HCT116 (cell line): ENCODE measurements at regions not wholly inside any gene's neighbourhood (a gene's known extent, or its start where the extent isn't known, plus 50 kb on each side); places are given as distances from the start of the nearest gene placed in this dataset.

ENCODE experiments used
- ATAC-seq: fragments of 200-7000 bp; cut with Tn5 transposase; 2 replicates; pipeline ENCODE4 v1.9.1; 2020; ENCODE audit warnings: mild to moderate bottlenecking, moderate library complexity
- BruUV-seq: library from RNA; stranded (reverse); fragments of 400-500 nt; replicated peaks from 2 replicates; lab custom pipeline; 2021; lab: Mats Ljungman, UMichigan
- CTCF ChIA-PET: fragments of 300-600 bp; sonication (Branson Sonifier 250); formaldehyde crosslinking; loops from one replicate; lab custom pipeline; 2021; ENCODE audit warnings: antibody characterized with exemption; lab: Charles Lee
- POLR2A ChIA-PET: fragments of 300-600, 350-600 bp; sonication (Branson Sonifier 250); formaldehyde crosslinking; loops from one replicate; lab custom pipeline; 2021; ENCODE audit warnings: antibody characterized with exemption; lab: Charles Lee
- RAD21 ChIA-PET, 2 experiments: fragments of 300-600 bp; sonication (Branson Sonifier 250); formaldehyde crosslinking; loops; one replicate each; lab custom pipeline; 2023; ENCODE audit warnings: low total read pairs in 2 of 2; ENCODE audit not compliant: uncharacterized antibody in 2 of 2, unreplicated experiment in 2 of 2, low non-redundant PET in 1 of 2; lab: Charles Lee
- DNase-seq: peaks from one replicate; pipeline ENCODE4 v3.0.0-alpha.2; 2010; ENCODE audit warnings: low read depth, low spot score
- H2AFZ ChIP-seq: fragments of 200-600 bp; shearing (Covaris generic), sonication (generic); 2 replicates; pipeline ENCODE4 v1.6.1; 2017; ENCODE audit warnings: low read depth, mixed run types, mixed read lengths, antibody characterized with exemption, low read length; ENCODE audit not compliant: poor library complexity, severe bottlenecking
- H3K27ac ChIP-seq: 2 replicates; pipeline ENCODE4 v1.5.1; 2012; ENCODE audit warnings: low read depth, low read length
- H3K27me3 ChIP-seq: fragments of 200-600 bp; sonication (generic); 2 replicates; pipeline ENCODE4 v1.6.1; 2016; ENCODE audit warnings: mixed run types, low read length, mixed read lengths; ENCODE audit not compliant: insufficient read depth
- H3K36me3 ChIP-seq, 2 experiments: fragments of 200-500 bp in 1 of 2; fragments of 200-600 bp in 1 of 2; sonication (Bioruptor generic) in 1 of 2; sonication (generic) in 1 of 2; 2 replicates each; pipeline versions ENCODE4 v1.5.1 to v1.6.1; 2014 to 2016; ENCODE audit warnings: low read length in 2 of 2, inconsistent platforms in 1 of 2, mixed read lengths in 1 of 2, mixed run types in 1 of 2; ENCODE audit not compliant: insufficient read depth in 2 of 2, control insufficient read depth in 1 of 2
- H3K4me1 ChIP-seq, 2 experiments: fragments of 200-600 bp in 1 of 2; sonication (generic) in 1 of 2; 2 replicates each; pipeline versions ENCODE4 v1.5.1 to v1.6.1; 2012 to 2017; ENCODE audit warnings: low read length in 2 of 2, inconsistent platforms in 1 of 2, mild to moderate bottlenecking in 1 of 2, mixed read lengths in 1 of 2, mixed run types in 1 of 2, moderate library complexity in 1 of 2; ENCODE audit not compliant: insufficient read depth in 2 of 2, control insufficient read depth in 1 of 2
- H3K4me2 ChIP-seq: fragments of 200-600 bp; sonication (generic); 2 replicates; pipeline ENCODE4 v1.6.1; 2017; ENCODE audit warnings: mixed run types, low read length, mixed read lengths
- H3K4me3 ChIP-seq, 2 experiments: fragments of 200-600 bp in 1 of 2; sonication (generic) in 1 of 2; replicated peaks in 1 of 2; 2 replicates each; pipeline ENCODE4 v1.5.1; 2011 to 2016; ENCODE audit warnings: low read length in 2 of 2, control low read depth in 1 of 2, low read depth in 1 of 2, mild to moderate bottlenecking in 1 of 2, mixed read lengths in 1 of 2, mixed run types in 1 of 2
- H3K79me2 ChIP-seq: fragments of 200-600 bp; sonication (generic); 2 replicates; pipeline ENCODE4 v1.6.1; 2017; ENCODE audit warnings: mild to moderate bottlenecking, mixed run types, low read length, moderate library complexity, mixed read lengths; ENCODE audit not compliant: insufficient read depth
- H3K9ac ChIP-seq: fragments of 200-600 bp; sonication (generic); 2 replicates; pipeline ENCODE4 v1.6.1; 2016; ENCODE audit warnings: low read length, mixed read lengths
- H3K9me2 ChIP-seq: fragments of 200-600 bp; sonication (generic), shearing (Covaris generic); 2 replicates; pipeline ENCODE4 v1.6.1; 2017; ENCODE audit warnings: mixed run types, mild to moderate bottlenecking, moderate library complexity; ENCODE audit not compliant: insufficient read depth
- H3K9me3 ChIP-seq, 2 experiments: fragments of 200-500 bp in 1 of 2; fragments of 200-600 bp in 1 of 2; sonication (Bioruptor generic) in 1 of 2; sonication (generic) in 1 of 2; 2 replicates each; pipeline ENCODE4 v1.6.1; 2014 to 2017; ENCODE audit warnings: low read length in 2 of 2, mixed read lengths in 2 of 2, inconsistent platforms in 1 of 2, low read depth in 1 of 2, mild to moderate bottlenecking in 1 of 2, mixed run types in 1 of 2, moderate library complexity in 1 of 2; ENCODE audit not compliant: control insufficient read depth in 1 of 2, insufficient read depth in 1 of 2
- H4K20me1 ChIP-seq: fragments of 200-600 bp; sonication (generic), shearing (Covaris generic); 2 replicates; pipeline ENCODE4 v1.6.1; 2017; ENCODE audit warnings: mixed run types, mild to moderate bottlenecking, moderate library complexity; ENCODE audit not compliant: insufficient read depth
- CEBPB ChIP-seq: IDR thresholded peaks from 2 replicates; pipeline ENCODE4 v1.6.1; 2012; ENCODE audit warnings: low read depth
- EZH2 ChIP-seq: fragments of 200-600 bp; sonication (generic); IDR thresholded peaks from 2 replicates; pipeline ENCODE4 v1.6.1; 2017; ENCODE audit warnings: antibody characterized with exemption, mixed run types
- EZH2phosphoT487 ChIP-seq: fragments of 200-600 bp; IDR thresholded peaks from 2 replicates; pipeline ENCODE4 v1.6.1; 2018; ENCODE audit warnings: antibody characterized with exemption, borderline replicate concordance
- JUND ChIP-seq: IDR thresholded peaks from 2 replicates; pipeline ENCODE4 v1.6.1; 2012
- POLR2AphosphoS5 ChIP-seq: IDR thresholded peaks from 2 replicates; pipeline ENCODE4 v1.6.1; 2011; ENCODE audit warnings: mild to moderate bottlenecking, low read depth, low read length, moderate library complexity
- SIN3A ChIP-seq: IDR thresholded peaks from 2 replicates; pipeline ENCODE4 v1.6.1; 2012; ENCODE audit warnings: low read depth
- SP1 ChIP-seq: IDR thresholded peaks from 2 replicates; pipeline ENCODE4 v1.6.1; 2012; ENCODE audit warnings: low read depth
- ZNF274 ChIP-seq: fragments of 200-500 bp; sonication (Bioruptor generic); IDR thresholded peaks from 2 replicates; pipeline ENCODE4 v1.6.1; 2014; ENCODE audit warnings: mild to moderate bottlenecking, low read depth, low read length, inconsistent platforms
- intact Hi-C: fragments of 100-400 bp; cut with micrococcal nuclease; formaldehyde crosslinking; loops from 2 replicates; pipeline ENCODE4 v1.10.0; 2022
- TF ChIP-seq, protein P1 (sequence below), 3 experiments: fragments of 200-600 bp in 1 of 3; sonication (generic) in 1 of 3; IDR thresholded peaks in 2 of 3; conservative IDR thresholded peaks in 1 of 3; 2 replicates each; pipeline ENCODE4 v1.5.1; 2012 to 2017; ENCODE audit warnings: low read depth in 2 of 3, low read length in 2 of 3, antibody characterized with exemption in 1 of 3, borderline replicate concordance in 1 of 3, control low read depth in 1 of 3, mild to moderate bottlenecking in 1 of 3, mixed read lengths in 1 of 3, mixed run types in 1 of 3, moderate library complexity in 1 of 3; ENCODE audit not compliant: insufficient read depth in 1 of 3

DNA sequence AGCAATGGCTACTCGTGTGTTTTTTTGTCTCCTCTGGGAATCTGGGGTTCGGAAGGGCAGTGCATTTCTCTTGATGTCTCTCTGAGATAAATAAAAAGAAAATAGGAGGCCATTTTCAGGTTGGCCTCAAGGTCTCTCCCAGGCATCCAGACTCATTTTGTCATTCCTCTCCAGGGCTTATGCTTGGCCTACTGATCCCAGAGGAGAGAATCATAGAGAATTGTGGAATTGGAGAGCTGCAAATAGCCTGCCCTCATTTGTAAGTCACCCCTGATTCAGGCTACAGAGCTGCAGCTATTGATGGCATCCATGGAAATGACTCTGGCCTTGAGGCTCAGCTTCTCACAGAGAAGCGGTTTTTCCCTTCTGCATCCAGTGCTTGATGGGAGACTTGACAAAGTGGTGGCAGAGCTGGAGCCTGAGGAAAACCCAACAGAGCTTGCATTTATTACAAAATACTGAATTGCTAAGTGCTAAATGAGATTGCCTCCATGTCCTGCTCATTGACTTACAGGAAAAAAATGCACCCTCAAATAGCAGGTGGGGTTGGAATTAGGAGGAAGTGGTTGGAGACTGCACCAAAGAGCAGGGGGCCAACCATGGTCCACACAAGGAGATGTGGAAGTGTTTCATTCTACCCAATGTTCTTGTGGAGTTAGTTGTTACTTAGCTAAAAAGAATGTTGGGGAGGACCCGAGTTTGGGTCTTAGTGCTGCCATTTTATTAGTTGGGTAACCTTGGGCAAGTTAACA is 140.4 kb downstream of the S1PR1 start (continued):
- TF ChIP-seq CEBPB: no peak
- no peak for TF ChIP-seq SP1
- TF ChIP-seq JUND: no peak
- TF ChIP-seq POLR2AphosphoS5: no peak
- TF ChIP-seq, all 23 proteins: peak for 0

- intact Hi-C loops: no loop called here
Observed at GRCh38 chr1:101379037-101379436, 142.2 kb downstream of the S1PR1 start.

More at GRCh38 chr1:101379037-101379436, 142.2 kb downstream of the S1PR1 start:
- H3K9me2 ChIP-seq: no peaks in the 10 kb centered on the region
- no peaks in the 10 kb centered on the region for H3K27me3 ChIP-seq
- no peak overlapping the region for H3K27ac ChIP-seq
- ATAC-seq (no peak), DNase-seq (no peak)
- no peaks in the 10 kb centered on the region for H3K79me2 ChIP-seq
- no peak overlapping the region for H3K4me3 ChIP-seq
- ChIA-PET CTCF (no interaction called here), RAD21 (no interaction called here), POLR2A (no interaction called here)
- H3K9ac ChIP-seq: no peak overlapping the region
- no peaks in the 10 kb centered on the region for H3K4me1 ChIP-seq
- H2AFZ ChIP-seq: no peak overlapping the region
- no peak overlapping the region for H3K4me2 ChIP-seq
- H3K36me3 ChIP-seq: no peaks in the 10 kb centered on the region
- no TSS peak for BruUV-seq
- TF ChIP-seq EZH2phosphoT487 (no peak), JUND (no peak), ZNF274 (no peak), EZH2 (no peak), SIN3A (no peak)
- TF ChIP-seq, protein P1, sequence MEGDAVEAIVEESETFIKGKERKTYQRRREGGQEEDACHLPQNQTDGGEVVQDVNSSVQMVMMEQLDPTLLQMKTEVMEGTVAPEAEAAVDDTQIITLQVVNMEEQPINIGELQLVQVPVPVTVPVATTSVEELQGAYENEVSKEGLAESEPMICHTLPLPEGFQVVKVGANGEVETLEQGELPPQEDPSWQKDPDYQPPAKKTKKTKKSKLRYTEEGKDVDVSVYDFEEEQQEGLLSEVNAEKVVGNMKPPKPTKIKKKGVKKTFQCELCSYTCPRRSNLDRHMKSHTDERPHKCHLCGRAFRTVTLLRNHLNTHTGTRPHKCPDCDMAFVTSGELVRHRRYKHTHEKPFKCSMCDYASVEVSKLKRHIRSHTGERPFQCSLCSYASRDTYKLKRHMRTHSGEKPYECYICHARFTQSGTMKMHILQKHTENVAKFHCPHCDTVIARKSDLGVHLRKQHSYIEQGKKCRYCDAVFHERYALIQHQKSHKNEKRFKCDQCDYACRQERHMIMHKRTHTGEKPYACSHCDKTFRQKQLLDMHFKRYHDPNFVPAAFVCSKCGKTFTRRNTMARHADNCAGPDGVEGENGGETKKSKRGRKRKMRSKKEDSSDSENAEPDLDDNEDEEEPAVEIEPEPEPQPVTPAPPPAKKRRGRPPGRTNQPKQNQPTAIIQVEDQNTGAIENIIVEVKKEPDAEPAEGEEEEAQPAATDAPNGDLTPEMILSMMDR (IDR thresholded peaks at IDR 0.05 in 2 of 3, conservative IDR thresholded peaks at IDR 0.05 in 1 of 3; ENCODE audit: borderline replicate concordance in 1 of 3, insufficient read depth in 1 of 3, low read depth in 2 of 3, low read length in 2 of 3): no peak
- TF ChIP-seq, all 23 proteins: peak for 0
- Histone ChIP-seq H4K20me1 (no peaks in the 10 kb centered on the region), H3K9me3 (no peaks in the 10 kb centered on the region)
